Large intestine (tissue), 3 donors: ENCODE measurements at regions not wholly inside any gene's neighbourhood (a gene's known extent, or its start where the extent isn't known, plus 50 kb on each side); places are given as distances from the start of the nearest gene placed in this dataset.

Experiments used
- DNase-seq, 2 donors: peaks; one replicate each; pipeline versions ENCODE4 v3.0.0 to v3.0.0-alpha.2; 2013
- H3K27ac ChIP-seq: one replicate; pipeline ENCODE4 v1.5.1; 2013; ENCODE audit warnings: low read length
- H3K27me3 ChIP-seq: 2 replicates; pipeline ENCODE4 v1.6.1; 2013; ENCODE audit warnings: low read length; ENCODE audit not compliant: control insufficient read depth, insufficient read depth
- H3K36me3 ChIP-seq: 2 replicates; pipeline ENCODE4 v1.6.1; 2013; ENCODE audit warnings: low read length; ENCODE audit not compliant: control insufficient read depth, insufficient read depth
- H3K4me1 ChIP-seq: one replicate; pipeline ENCODE4 v1.6.1; 2013; ENCODE audit warnings: low read length; ENCODE audit not compliant: control insufficient read depth, insufficient read depth
- H3K4me3 ChIP-seq: one replicate; pipeline ENCODE4 v1.5.1; 2013; ENCODE audit warnings: low read length
- H3K9me3 ChIP-seq: one replicate; pipeline ENCODE4 v1.6.1; 2013; ENCODE audit warnings: mild to moderate bottlenecking, low read depth, low read length, moderate library complexity; ENCODE audit not compliant: control insufficient read depth
- WGBS: methylation state at CpG from one replicate; pipeline ENCODE4 v1.1.5; 2013; ENCODE audit warnings: low lambda C conversion rate; ENCODE audit not compliant: insufficient coverage; 5-methylcytosine and 5-hydroxymethylcytosine counted together

DNA sequence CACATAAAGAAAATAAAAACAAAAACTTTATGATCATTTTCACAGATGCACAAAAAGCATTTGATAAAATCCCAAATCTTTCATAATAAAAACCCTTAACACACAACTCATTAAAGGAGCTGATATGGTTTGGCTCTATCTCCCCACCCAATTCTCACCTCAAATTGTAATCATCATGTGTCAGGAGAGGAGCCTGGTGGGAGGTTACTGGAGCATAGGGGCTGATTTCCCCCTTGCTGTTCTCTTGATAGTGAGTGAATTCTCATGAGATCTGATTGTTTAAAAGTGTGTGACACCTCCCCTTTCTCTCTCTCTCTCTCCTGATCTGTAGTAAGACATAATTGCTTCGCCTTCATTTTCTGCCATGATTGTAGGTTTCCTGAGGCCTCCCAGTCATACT lies 790.7 kb downstream of the C12orf50 start:
- H3K4me3 ChIP-seq, result no peak overlapping the region
- H3K9me3 ChIP-seq, result no peaks in the 10 kb centered on the region
- no peaks in the 10 kb centered on the region for H3K36me3 ChIP-seq
- no peaks in the 10 kb centered on the region for H3K4me1 ChIP-seq
- no peak for DNase-seq
- no peaks in the 10 kb centered on the region for H3K27me3 ChIP-seq
- WGBS, result 71% methylated on average over 1 of the region's 1 CpG
- H3K27ac ChIP-seq, result no peak overlapping the region

DNA sequence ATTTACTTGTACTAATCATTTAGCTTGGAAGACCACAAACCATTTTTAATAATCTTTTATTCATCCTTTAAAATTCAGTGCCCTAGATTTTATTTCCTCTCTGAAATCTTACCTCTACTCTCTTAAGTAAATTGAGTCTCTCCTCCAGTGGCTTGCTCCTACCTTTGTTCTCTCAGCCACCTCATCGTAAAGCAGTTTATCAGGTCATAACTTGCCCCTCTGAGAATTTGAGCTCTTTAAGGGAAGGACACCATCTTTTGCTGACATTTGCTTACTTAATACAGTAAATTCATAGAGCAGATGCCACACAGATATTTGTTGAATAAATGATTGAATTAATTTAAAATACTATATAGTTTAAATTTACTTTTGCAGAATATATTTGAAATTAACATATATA lies 794.3 kb downstream of the C12orf50 start:
- no peaks in the 10 kb centered on the region for H3K4me1 ChIP-seq
- H3K27ac ChIP-seq, result no peak overlapping the region
- WGBS, result 57% methylated on average over 1 of the region's 1 CpG
- H3K36me3 ChIP-seq, result no peaks in the 10 kb centered on the region
- no peaks in the 10 kb centered on the region for H3K9me3 ChIP-seq
- no peaks in the 10 kb centered on the region for H3K27me3 ChIP-seq
- no peak for DNase-seq
- H3K4me3 ChIP-seq, result no peak overlapping the region

- Histone ChIP-seq H3K4me3 (no peak overlapping the region), H3K9me3 (no peaks in the 10 kb centered on the region), H3K27ac (no peak overlapping the region), H3K4me1 (no peaks in the 10 kb centered on the region), H3K36me3 (no peaks in the 10 kb centered on the region), H3K27me3 (no peaks in the 10 kb centered on the region)
- DNase-seq, result no peak
- no CpG with 5 or more reads among the region's 1 CpG for WGBS
These were observed 795.5 kb downstream of the C12orf50 start for GRCh38 chr12:87233671-87234070.

DNA sequence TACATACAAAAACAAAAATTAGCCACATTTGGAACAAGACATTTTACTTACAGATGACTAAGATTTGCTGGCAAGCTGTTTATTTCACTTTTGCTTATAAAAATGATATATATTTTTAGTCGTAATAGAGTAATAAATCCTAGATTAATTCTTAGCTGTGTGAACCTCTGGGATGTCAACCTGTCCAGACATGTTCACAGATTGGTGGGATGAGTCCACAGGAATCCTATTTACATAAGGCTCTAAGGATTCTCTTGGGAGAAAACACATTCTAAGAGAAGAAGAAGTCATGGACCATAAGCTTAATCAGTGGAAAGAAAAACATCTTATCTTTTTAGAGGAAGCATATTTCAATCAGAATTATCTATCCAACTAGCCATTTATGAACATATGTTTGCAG lies 797.4 kb downstream of the C12orf50 start:
- Histone ChIP-seq H3K4me1 (no peaks in the 10 kb centered on the region), H3K27ac (no peak overlapping the region), H3K9me3 (no peaks in the 10 kb centered on the region), H3K4me3 (no peak overlapping the region), H3K36me3 (no peaks in the 10 kb centered on the region), H3K27me3 (no peaks in the 10 kb centered on the region)
- WGBS, result no CpG with 5 or more reads among the region's 1 CpG
- no peak for DNase-seq

DNA sequence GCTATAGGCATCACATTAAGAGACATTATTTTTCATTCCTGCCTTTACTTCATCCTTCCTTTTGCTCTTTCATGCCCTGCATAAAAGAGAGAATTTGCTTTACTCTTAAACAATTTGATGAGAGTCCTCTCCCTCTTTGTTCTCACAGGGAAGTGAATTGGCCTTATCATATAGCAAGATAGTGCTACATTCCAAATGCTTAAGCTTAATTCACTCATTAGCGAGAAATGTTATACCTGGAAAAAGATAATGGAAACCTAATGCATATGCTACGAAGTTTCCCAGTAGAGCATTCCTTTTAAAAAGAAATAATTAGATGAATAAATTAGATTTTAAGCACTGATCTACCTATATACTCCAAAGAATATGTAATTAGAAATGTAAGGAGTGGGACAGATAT lies 798.8 kb downstream of the C12orf50 start:
- DNase-seq, result no peak
- Histone ChIP-seq H3K4me1 (no peaks in the 10 kb centered on the region), H3K36me3 (no peaks in the 10 kb centered on the region), H3K27me3 (no peaks in the 10 kb centered on the region), H3K4me3 (no peak overlapping the region), H3K27ac (no peak overlapping the region), H3K9me3 (no peaks in the 10 kb centered on the region)
- 45% methylated on average over 2 of the region's 2 CpGs for WGBS

- Histone ChIP-seq H3K4me3 (no peak overlapping the region), H3K4me1 (no peaks in the 10 kb centered on the region), H3K27ac (no peak overlapping the region), H3K36me3 (no peaks in the 10 kb centered on the region), H3K9me3 (no peaks in the 10 kb centered on the region), H3K27me3 (no peaks in the 10 kb centered on the region)
- 88% methylated on average over 3 of the region's 3 CpGs for WGBS
- no peak for DNase-seq
These were observed 802.0 kb downstream of the C12orf50 start for GRCh38 chr12:87227162-87227561.

- no peaks in the 10 kb centered on the region for H3K4me1 ChIP-seq
- H3K9me3 ChIP-seq, result no peaks in the 10 kb centered on the region
- H3K36me3 ChIP-seq, result no peaks in the 10 kb centered on the region
- H3K27ac ChIP-seq, result no peak overlapping the region
- DNase-seq, result no peak
- no peak overlapping the region for H3K4me3 ChIP-seq
- no peaks in the 10 kb centered on the region for H3K27me3 ChIP-seq
These were observed 811.7 kb downstream of the C12orf50 start for GRCh38 chr12:87217491-87217890.

DNA sequence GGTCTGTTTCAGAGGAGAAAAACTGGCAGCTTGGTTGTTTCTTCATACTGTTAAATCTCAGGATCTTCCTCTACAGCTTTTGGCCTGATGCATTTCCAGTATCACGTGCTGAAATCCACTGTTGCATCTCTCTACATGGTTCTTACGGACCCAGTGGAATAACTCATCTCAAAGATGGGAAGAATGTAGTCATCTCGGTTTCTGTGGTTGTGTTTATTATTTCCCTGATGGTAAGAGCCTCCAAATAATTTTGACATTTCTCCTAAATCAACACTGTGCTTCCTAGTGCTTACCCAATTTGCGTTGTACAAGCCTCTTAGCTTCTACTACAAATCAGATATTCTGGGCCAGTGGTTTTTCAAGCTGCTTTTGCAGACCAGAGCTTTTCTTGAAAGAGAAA lies 812.8 kb downstream of the C12orf50 start:
- H3K9me3 ChIP-seq, result no peaks in the 10 kb centered on the region
- 80% methylated on average over 1 of the region's 4 CpGs for WGBS
- H3K27me3 ChIP-seq, result no peaks in the 10 kb centered on the region
- H3K27ac ChIP-seq, result no peak overlapping the region
- no peak overlapping the region for H3K4me3 ChIP-seq
- no peaks in the 10 kb centered on the region for H3K36me3 ChIP-seq
- H3K4me1 ChIP-seq, result no peaks in the 10 kb centered on the region
- no peak for DNase-seq

DNA sequence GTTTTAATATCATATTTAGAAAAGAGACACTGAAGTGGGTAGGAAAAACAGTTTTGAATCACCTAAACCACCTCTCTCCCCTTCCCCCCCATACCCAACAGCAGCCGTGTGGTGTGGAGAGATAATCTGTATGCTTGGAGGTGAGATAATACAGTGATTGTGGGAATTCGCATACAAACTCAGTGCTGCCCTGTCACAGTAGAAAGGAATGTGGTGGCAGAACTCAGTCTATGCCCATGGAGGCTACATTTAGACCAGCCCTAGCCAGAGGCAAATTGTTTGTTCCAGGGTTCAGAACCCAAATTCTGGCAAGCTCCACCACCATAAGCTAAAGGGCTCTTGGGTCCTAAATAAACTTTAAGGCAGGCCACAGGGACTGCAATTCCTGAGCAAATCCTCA lies 827.0 kb downstream of the C12orf50 start:
- Histone ChIP-seq H3K4me3 (no peak overlapping the region), H3K27me3 (no peaks in the 10 kb centered on the region), H3K27ac (no peak overlapping the region), H3K36me3 (no peaks in the 10 kb centered on the region), H3K9me3 (no peaks in the 10 kb centered on the region), H3K4me1 (no peaks in the 10 kb centered on the region)
- no peak for DNase-seq
- no CpG with 5 or more reads among the region's 2 CpGs for WGBS

DNA sequence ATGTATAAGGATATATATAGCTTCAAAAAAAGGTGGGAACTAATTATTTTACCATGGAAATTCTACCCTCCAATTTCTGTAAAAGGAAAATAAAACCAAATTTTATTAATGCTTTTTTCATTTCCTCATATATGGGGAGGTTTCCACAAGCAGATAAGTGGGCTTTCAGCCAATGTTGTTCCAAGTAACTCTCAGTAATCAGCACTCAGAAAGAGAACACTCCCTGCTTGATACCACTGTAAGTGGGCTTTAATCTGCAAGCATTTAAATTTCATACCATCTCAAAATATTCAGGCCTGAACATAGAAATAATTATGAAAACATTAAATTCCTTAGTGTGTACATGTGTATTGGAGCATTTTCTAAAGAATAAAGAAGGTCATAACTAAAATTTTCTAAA lies 827.6 kb downstream of the C12orf50 start:
- Histone ChIP-seq H3K27ac (no peak overlapping the region), H3K27me3 (no peaks in the 10 kb centered on the region), H3K4me3 (no peak overlapping the region), H3K9me3 (no peaks in the 10 kb centered on the region), H3K4me1 (no peaks in the 10 kb centered on the region), H3K36me3 (no peaks in the 10 kb centered on the region)
- DNase-seq, result no peak

- no peaks in the 10 kb centered on the region for H3K9me3 ChIP-seq
- no peak overlapping the region for H3K4me3 ChIP-seq
- DNase-seq, result no peak
- H3K36me3 ChIP-seq, result no peaks in the 10 kb centered on the region
- H3K27ac ChIP-seq, result no peak overlapping the region
- no peaks in the 10 kb centered on the region for H3K4me1 ChIP-seq
- no CpG with 5 or more reads among the region's 1 CpG for WGBS
- H3K27me3 ChIP-seq, result no peaks in the 10 kb centered on the region
These were observed 828.8 kb downstream of the C12orf50 start for GRCh38 chr12:87200289-87200979.
